HCT116 (cell line): ENCODE measurements at regions not wholly inside any gene's neighbourhood (a gene's known extent, or its start where the extent isn't known, plus 50 kb on each side); places are given as distances from the start of the nearest gene placed in this dataset.

Source experiments
- ATAC-seq: fragments of 200-7000 bp; cut with Tn5 transposase; 2 replicates; pipeline ENCODE4 v1.9.1; 2020; ENCODE audit warnings: mild to moderate bottlenecking, moderate library complexity
- BruUV-seq: library from RNA; stranded (reverse); fragments of 400-500 nt; replicated peaks from 2 replicates; lab custom pipeline; 2021; lab: Mats Ljungman, UMichigan
- CTCF ChIA-PET: fragments of 300-600 bp; sonication (Branson Sonifier 250); formaldehyde crosslinking; loops from one replicate; lab custom pipeline; 2021; ENCODE audit warnings: antibody characterized with exemption; lab: Charles Lee
- POLR2A ChIA-PET: fragments of 300-600, 350-600 bp; sonication (Branson Sonifier 250); formaldehyde crosslinking; loops from one replicate; lab custom pipeline; 2021; ENCODE audit warnings: antibody characterized with exemption; lab: Charles Lee
- RAD21 ChIA-PET, 2 experiments: fragments of 300-600 bp; sonication (Branson Sonifier 250); formaldehyde crosslinking; loops; one replicate each; lab custom pipeline; 2023; ENCODE audit warnings: low total read pairs in 2 of 2; ENCODE audit not compliant: uncharacterized antibody in 2 of 2, unreplicated experiment in 2 of 2, low non-redundant PET in 1 of 2; lab: Charles Lee
- DNase-seq: peaks from one replicate; pipeline ENCODE4 v3.0.0-alpha.2; 2010; ENCODE audit warnings: low read depth, low spot score
- H2AFZ ChIP-seq: fragments of 200-600 bp; shearing (Covaris generic), sonication (generic); 2 replicates; pipeline ENCODE4 v1.6.1; 2017; ENCODE audit warnings: low read depth, mixed run types, mixed read lengths, antibody characterized with exemption, low read length; ENCODE audit not compliant: poor library complexity, severe bottlenecking
- H3K27ac ChIP-seq: 2 replicates; pipeline ENCODE4 v1.5.1; 2012; ENCODE audit warnings: low read depth, low read length
- H3K27me3 ChIP-seq: fragments of 200-600 bp; sonication (generic); 2 replicates; pipeline ENCODE4 v1.6.1; 2016; ENCODE audit warnings: mixed run types, low read length, mixed read lengths; ENCODE audit not compliant: insufficient read depth
- H3K36me3 ChIP-seq, 2 experiments: fragments of 200-500 bp in 1 of 2; fragments of 200-600 bp in 1 of 2; sonication (Bioruptor generic) in 1 of 2; sonication (generic) in 1 of 2; 2 replicates each; pipeline versions ENCODE4 v1.5.1 to v1.6.1; 2014 to 2016; ENCODE audit warnings: low read length in 2 of 2, inconsistent platforms in 1 of 2, mixed read lengths in 1 of 2, mixed run types in 1 of 2; ENCODE audit not compliant: insufficient read depth in 2 of 2, control insufficient read depth in 1 of 2
- H3K4me1 ChIP-seq, 2 experiments: fragments of 200-600 bp in 1 of 2; sonication (generic) in 1 of 2; 2 replicates each; pipeline versions ENCODE4 v1.5.1 to v1.6.1; 2012 to 2017; ENCODE audit warnings: low read length in 2 of 2, inconsistent platforms in 1 of 2, mild to moderate bottlenecking in 1 of 2, mixed read lengths in 1 of 2, mixed run types in 1 of 2, moderate library complexity in 1 of 2; ENCODE audit not compliant: insufficient read depth in 2 of 2, control insufficient read depth in 1 of 2
- H3K4me2 ChIP-seq: fragments of 200-600 bp; sonication (generic); 2 replicates; pipeline ENCODE4 v1.6.1; 2017; ENCODE audit warnings: mixed run types, low read length, mixed read lengths
- H3K4me3 ChIP-seq, 2 experiments: fragments of 200-600 bp in 1 of 2; sonication (generic) in 1 of 2; replicated peaks in 1 of 2; 2 replicates each; pipeline ENCODE4 v1.5.1; 2011 to 2016; ENCODE audit warnings: low read length in 2 of 2, control low read depth in 1 of 2, low read depth in 1 of 2, mild to moderate bottlenecking in 1 of 2, mixed read lengths in 1 of 2, mixed run types in 1 of 2
- H3K79me2 ChIP-seq: fragments of 200-600 bp; sonication (generic); 2 replicates; pipeline ENCODE4 v1.6.1; 2017; ENCODE audit warnings: mild to moderate bottlenecking, mixed run types, low read length, moderate library complexity, mixed read lengths; ENCODE audit not compliant: insufficient read depth
- H3K9ac ChIP-seq: fragments of 200-600 bp; sonication (generic); 2 replicates; pipeline ENCODE4 v1.6.1; 2016; ENCODE audit warnings: low read length, mixed read lengths
- H3K9me2 ChIP-seq: fragments of 200-600 bp; sonication (generic), shearing (Covaris generic); 2 replicates; pipeline ENCODE4 v1.6.1; 2017; ENCODE audit warnings: mixed run types, mild to moderate bottlenecking, moderate library complexity; ENCODE audit not compliant: insufficient read depth
- H3K9me3 ChIP-seq, 2 experiments: fragments of 200-500 bp in 1 of 2; fragments of 200-600 bp in 1 of 2; sonication (Bioruptor generic) in 1 of 2; sonication (generic) in 1 of 2; 2 replicates each; pipeline ENCODE4 v1.6.1; 2014 to 2017; ENCODE audit warnings: low read length in 2 of 2, mixed read lengths in 2 of 2, inconsistent platforms in 1 of 2, low read depth in 1 of 2, mild to moderate bottlenecking in 1 of 2, mixed run types in 1 of 2, moderate library complexity in 1 of 2; ENCODE audit not compliant: control insufficient read depth in 1 of 2, insufficient read depth in 1 of 2
- H4K20me1 ChIP-seq: fragments of 200-600 bp; sonication (generic), shearing (Covaris generic); 2 replicates; pipeline ENCODE4 v1.6.1; 2017; ENCODE audit warnings: mixed run types, mild to moderate bottlenecking, moderate library complexity; ENCODE audit not compliant: insufficient read depth
- EGR1 ChIP-seq: IDR thresholded peaks from 2 replicates; pipeline ENCODE4 v1.6.1; 2012; ENCODE audit warnings: low read depth
- ELF1 ChIP-seq: IDR thresholded peaks from 2 replicates; pipeline ENCODE4 v1.6.1; 2012; ENCODE audit warnings: low read depth, borderline replicate concordance
- EZH2 ChIP-seq: fragments of 200-600 bp; sonication (generic); IDR thresholded peaks from 2 replicates; pipeline ENCODE4 v1.6.1; 2017; ENCODE audit warnings: antibody characterized with exemption, mixed run types
- EZH2phosphoT487 ChIP-seq: fragments of 200-600 bp; IDR thresholded peaks from 2 replicates; pipeline ENCODE4 v1.6.1; 2018; ENCODE audit warnings: antibody characterized with exemption, borderline replicate concordance
- FOSL1 ChIP-seq: IDR thresholded peaks from 2 replicates; pipeline ENCODE4 v1.6.1; 2012; ENCODE audit warnings: low read depth
- JUND ChIP-seq: IDR thresholded peaks from 2 replicates; pipeline ENCODE4 v1.6.1; 2012
- POLR2A ChIP-seq: IDR thresholded peaks from 2 replicates; pipeline ENCODE4 v1.7.0; 2011; ENCODE audit warnings: borderline replicate concordance; ENCODE audit not compliant: insufficient read depth, insufficient read length; ENCODE audit errors: extremely low read depth
- POLR2AphosphoS5 ChIP-seq: IDR thresholded peaks from 2 replicates; pipeline ENCODE4 v1.6.1; 2011; ENCODE audit warnings: mild to moderate bottlenecking, low read depth, low read length, moderate library complexity
- RAD21 ChIP-seq: IDR thresholded peaks from 2 replicates; pipeline ENCODE4 v1.6.1; 2012; ENCODE audit warnings: low read depth, mild to moderate bottlenecking
- SIN3A ChIP-seq: IDR thresholded peaks from 2 replicates; pipeline ENCODE4 v1.6.1; 2012; ENCODE audit warnings: low read depth
- TCF7L2 ChIP-seq: IDR thresholded peaks from 2 replicates; pipeline ENCODE4 v1.7.0; 2011; ENCODE audit warnings: borderline replicate concordance, inconsistent platforms; ENCODE audit not compliant: insufficient read depth, insufficient read length; ENCODE audit errors: extremely low read depth
- YY1 ChIP-seq: IDR thresholded peaks from 2 replicates; pipeline ENCODE4 v1.6.1; 2011; ENCODE audit warnings: low read length, low read depth, moderate library complexity, mild to moderate bottlenecking; ENCODE audit not compliant: insufficient replicate concordance; ENCODE audit errors: extremely low read depth
- ZNF274 ChIP-seq: fragments of 200-500 bp; sonication (Bioruptor generic); IDR thresholded peaks from 2 replicates; pipeline ENCODE4 v1.6.1; 2014; ENCODE audit warnings: mild to moderate bottlenecking, low read depth, low read length, inconsistent platforms
- intact Hi-C: fragments of 100-400 bp; cut with micrococcal nuclease; formaldehyde crosslinking; loops from 2 replicates; pipeline ENCODE4 v1.10.0; 2022
- TF ChIP-seq, protein P1 (sequence below): IDR thresholded peaks from 2 replicates; pipeline ENCODE4 v1.6.1; 2012; ENCODE audit warnings: low read depth
- TF ChIP-seq, protein P2 (sequence below): IDR thresholded peaks from 2 replicates; pipeline ENCODE4 v1.6.1; 2012

DNA sequence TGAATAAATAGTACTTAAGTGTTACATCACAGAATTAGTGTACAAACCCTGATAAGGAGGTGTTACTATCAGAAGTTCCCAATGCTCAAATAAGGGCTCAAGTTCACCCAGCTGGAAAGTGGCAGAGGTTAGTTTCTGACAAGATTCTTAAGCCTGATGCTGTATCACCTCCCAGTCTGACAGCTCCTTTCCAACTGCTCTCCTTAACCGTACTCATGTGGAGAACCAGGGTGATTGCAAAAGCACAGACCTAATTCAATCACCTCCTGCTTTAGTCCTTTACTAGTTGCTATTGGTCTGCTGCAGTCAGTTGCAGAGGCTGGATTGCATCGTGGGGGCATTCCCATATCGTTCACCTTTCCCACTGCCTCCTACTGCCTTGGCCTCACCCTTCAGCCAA, 100.4 kb upstream of the ZNF618 start:
- Histone ChIP-seq H3K36me3 (no peaks in the 10 kb centered on the region), H2AFZ (no peak overlapping the region), H3K27ac (no peak overlapping the region), H3K4me3 (no peak overlapping the region), H3K9me3 (no peaks in the 10 kb centered on the region), H3K9ac (no peak overlapping the region), H3K4me2 (no peak overlapping the region), H3K4me1 (no peaks in the 10 kb centered on the region)
- no TSS peak for BruUV-seq
- RAD21 ChIA-PET, result no interaction called here
- intact Hi-C loops, result no loop called here
- TF ChIP-seq TCF7L2 (no peak), SIN3A (no peak), POLR2AphosphoS5 (no peak), EZH2 (no peak)
- TF ChIP-seq, protein P1, sequence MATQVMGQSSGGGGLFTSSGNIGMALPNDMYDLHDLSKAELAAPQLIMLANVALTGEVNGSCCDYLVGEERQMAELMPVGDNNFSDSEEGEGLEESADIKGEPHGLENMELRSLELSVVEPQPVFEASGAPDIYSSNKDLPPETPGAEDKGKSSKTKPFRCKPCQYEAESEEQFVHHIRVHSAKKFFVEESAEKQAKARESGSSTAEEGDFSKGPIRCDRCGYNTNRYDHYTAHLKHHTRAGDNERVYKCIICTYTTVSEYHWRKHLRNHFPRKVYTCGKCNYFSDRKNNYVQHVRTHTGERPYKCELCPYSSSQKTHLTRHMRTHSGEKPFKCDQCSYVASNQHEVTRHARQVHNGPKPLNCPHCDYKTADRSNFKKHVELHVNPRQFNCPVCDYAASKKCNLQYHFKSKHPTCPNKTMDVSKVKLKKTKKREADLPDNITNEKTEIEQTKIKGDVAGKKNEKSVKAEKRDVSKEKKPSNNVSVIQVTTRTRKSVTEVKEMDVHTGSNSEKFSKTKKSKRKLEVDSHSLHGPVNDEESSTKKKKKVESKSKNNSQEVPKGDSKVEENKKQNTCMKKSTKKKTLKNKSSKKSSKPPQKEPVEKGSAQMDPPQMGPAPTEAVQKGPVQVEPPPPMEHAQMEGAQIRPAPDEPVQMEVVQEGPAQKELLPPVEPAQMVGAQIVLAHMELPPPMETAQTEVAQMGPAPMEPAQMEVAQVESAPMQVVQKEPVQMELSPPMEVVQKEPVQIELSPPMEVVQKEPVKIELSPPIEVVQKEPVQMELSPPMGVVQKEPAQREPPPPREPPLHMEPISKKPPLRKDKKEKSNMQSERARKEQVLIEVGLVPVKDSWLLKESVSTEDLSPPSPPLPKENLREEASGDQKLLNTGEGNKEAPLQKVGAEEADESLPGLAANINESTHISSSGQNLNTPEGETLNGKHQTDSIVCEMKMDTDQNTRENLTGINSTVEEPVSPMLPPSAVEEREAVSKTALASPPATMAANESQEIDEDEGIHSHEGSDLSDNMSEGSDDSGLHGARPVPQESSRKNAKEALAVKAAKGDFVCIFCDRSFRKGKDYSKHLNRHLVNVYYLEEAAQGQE, result no peak
- TF ChIP-seq, all 23 proteins: peak for 0
- ATAC-seq (no peak), DNase-seq (no peak)
- ChIA-PET POLR2A (no interaction called here), CTCF (no interaction called here)
- Histone ChIP-seq H3K9me2 (no peaks in the 10 kb centered on the region), H4K20me1 (no peaks in the 10 kb centered on the region), H3K27me3 (no peaks in the 10 kb centered on the region), H3K79me2 (no peaks in the 10 kb centered on the region)

DNA sequence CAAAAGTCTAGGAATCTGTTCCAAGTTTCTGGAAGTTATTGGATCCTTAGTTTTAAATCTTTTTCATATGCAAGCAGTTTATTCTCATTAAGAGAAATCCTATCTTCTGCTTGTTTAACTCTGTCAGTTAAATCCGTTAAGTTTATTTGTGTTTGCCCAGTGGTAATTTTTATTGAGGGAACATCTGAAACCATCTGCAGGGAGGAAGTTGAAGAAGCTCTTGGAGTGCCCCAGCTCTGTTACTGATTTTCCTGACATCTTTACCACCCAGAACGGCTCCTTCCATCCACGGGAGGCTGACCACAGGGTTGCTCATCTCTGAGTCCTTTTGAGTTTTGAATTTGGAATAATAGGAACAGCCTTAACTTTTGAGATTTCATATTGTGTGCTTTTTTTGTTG, 99.9 kb upstream of the ZNF618 start:
- Histone ChIP-seq H3K4me1 (no peaks in the 10 kb centered on the region), H3K4me3 (no peak overlapping the region), H3K79me2 (no peaks in the 10 kb centered on the region), H3K9me3 (no peaks in the 10 kb centered on the region), H3K27me3 (no peaks in the 10 kb centered on the region), H3K36me3 (no peaks in the 10 kb centered on the region), H3K4me2 (no peak overlapping the region), H4K20me1 (no peaks in the 10 kb centered on the region), H3K9ac (no peak overlapping the region), H2AFZ (no peak overlapping the region), H3K27ac (no peak overlapping the region), H3K9me2 (no peaks in the 10 kb centered on the region)
- POLR2A ChIA-PET, result no interaction called here
- DNase-seq (no peak), ATAC-seq (no peak)
- CTCF ChIA-PET, result no interaction called here
- RAD21 ChIA-PET, result no interaction called here
- intact Hi-C loops, result no loop called here
- no TSS peak for BruUV-seq
- TF ChIP-seq JUND, result no peak
- TF ChIP-seq RAD21, result no peak
- no peak for TF ChIP-seq TCF7L2
- no peak for TF ChIP-seq ELF1
- TF ChIP-seq ZNF274, result no peak
- TF ChIP-seq EZH2, result no peak
- no peak for TF ChIP-seq EZH2phosphoT487
- no peak for TF ChIP-seq POLR2A
- TF ChIP-seq FOSL1, result no peak
- no peak for TF ChIP-seq EGR1
- no peak for TF ChIP-seq YY1
- TF ChIP-seq, protein P2, sequence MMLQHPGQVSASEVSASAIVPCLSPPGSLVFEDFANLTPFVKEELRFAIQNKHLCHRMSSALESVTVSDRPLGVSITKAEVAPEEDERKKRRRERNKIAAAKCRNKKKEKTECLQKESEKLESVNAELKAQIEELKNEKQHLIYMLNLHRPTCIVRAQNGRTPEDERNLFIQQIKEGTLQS, result no peak
- TF ChIP-seq, protein P1, result no peak
